HUES48 (cell line): ENCODE measurements at regions not wholly inside any gene's neighbourhood (a gene's known extent, or its start where the extent isn't known, plus 50 kb on each side); places are given as distances from the start of the nearest gene placed in this dataset.
"Not testable (repeated sequence)": the region's sequence is repeated elsewhere in the genome, so short reads cannot be mapped to it uniquely, and the experiment has no call there.

ENCODE experiments used
- H3K27ac ChIP-seq: one replicate; pipeline ENCODE4 v1.7.0; 2013; ENCODE audit warnings: low read depth, low read length, inconsistent platforms
- H3K27me3 ChIP-seq: 2 replicates; pipeline ENCODE4 v1.6.1; 2013; ENCODE audit warnings: mild to moderate bottlenecking, low read length; ENCODE audit not compliant: control insufficient read depth, insufficient read depth
- H3K36me3 ChIP-seq: 2 replicates; pipeline ENCODE4 v1.6.1; 2013; ENCODE audit warnings: low read length; ENCODE audit not compliant: control insufficient read depth, insufficient read depth
- H3K4me1 ChIP-seq: 2 replicates; pipeline ENCODE4 v1.6.1; 2013; ENCODE audit warnings: mild to moderate bottlenecking, low read length; ENCODE audit not compliant: control insufficient read depth, insufficient read depth
- H3K4me3 ChIP-seq: 2 replicates; pipeline ENCODE4 v1.5.1; 2013; ENCODE audit warnings: mild to moderate bottlenecking, low read depth, low read length
- H3K9ac ChIP-seq: 2 replicates; pipeline ENCODE4 v1.6.1; 2013; ENCODE audit warnings: mild to moderate bottlenecking, low read depth, low read length, moderate library complexity
- H3K9me3 ChIP-seq: 2 replicates; pipeline ENCODE4 v1.6.1; 2013; ENCODE audit warnings: low read length; ENCODE audit not compliant: control insufficient read depth, insufficient read depth

DNA sequence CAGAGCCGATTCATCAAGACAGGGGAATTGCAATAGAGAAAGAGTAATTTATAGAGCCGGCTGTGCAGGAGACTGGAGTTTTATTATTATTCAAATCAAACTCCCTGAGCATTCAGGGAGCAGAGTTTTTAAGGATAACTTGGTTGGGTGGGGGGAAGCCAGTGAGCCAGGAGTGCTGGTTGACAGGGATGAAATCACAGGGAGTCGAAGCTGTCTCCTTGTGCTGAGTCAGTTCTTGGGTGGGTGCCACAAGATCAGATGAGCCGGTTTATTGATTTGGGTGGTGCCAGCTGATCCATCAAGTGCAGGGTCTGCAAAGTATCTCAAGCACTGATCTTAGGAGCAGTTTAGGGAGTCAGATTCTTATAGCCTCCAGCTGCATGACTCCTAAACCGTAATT is 95.4 kb upstream of the CCDC80 start:
- Histone ChIP-seq H3K9ac (no peak overlapping the region), H3K27me3 (no peaks in the 10 kb centered on the region), H3K36me3 (no peaks in the 10 kb centered on the region), H3K9me3 (no peaks in the 10 kb centered on the region), H3K4me3 (no peak overlapping the region), H3K27ac (no peak overlapping the region), H3K4me1 (peaks cover 10% of the 10 kb centered on the region; the same call in 1 of the 2 replicates)

DNA sequence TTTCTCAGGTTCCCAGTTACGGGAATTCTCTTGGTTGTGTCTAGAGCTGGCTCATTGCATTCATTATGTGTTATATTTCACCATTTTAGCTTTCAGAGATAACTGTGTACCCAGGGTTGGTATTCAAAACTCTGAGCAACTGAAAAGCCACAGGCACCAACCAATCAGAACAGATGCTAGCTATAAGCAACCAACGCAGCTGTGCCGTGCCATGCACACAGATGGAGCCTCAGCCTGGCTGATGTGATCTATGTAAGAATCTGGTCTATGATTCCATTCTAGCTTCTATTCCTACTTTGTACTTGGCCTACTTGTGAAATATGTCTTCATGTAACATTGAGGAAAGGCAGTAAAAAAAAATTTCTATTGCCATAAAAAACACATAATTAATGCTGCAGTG is 95.0 kb upstream of the CCDC80 start:
- Histone ChIP-seq H3K4me1 (peaks cover 10% of the 10 kb centered on the region; the same call in 1 of the 2 replicates), H3K27ac (no peak overlapping the region), H3K27me3 (no peaks in the 10 kb centered on the region)

DNA sequence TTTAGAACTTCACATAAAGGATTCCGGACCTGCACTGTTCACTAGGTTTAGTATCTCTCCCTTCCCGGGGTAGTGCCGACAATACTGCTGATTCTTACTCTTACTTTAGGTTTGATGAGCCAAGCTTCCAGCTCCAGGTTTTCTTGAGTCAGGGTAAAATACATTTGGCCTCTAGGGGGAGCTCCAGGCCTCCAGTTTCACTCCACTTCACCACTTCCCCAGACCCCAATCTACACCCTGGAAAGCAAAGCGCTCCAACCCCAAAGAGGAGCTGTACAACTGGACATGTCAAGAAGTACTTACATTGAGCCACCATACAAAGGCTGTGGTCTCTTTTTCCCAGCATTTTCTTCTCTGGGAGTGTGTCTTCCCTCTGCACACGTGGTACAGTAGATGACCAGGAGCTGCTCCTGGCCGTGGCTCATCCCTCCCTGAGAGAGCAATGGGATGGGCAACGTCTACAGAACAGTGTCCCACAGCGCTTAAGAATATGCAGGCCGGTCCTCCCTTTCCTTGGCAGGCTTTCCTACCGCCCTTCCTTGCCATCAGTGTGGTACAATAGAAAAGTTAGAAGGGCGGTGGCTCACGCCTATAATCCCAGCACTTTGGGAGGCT is 93.9 kb upstream of the CCDC80 start:
- Histone ChIP-seq H3K4me1 (peaks cover 10% of the 10 kb centered on the region; the same call in 1 of the 2 replicates), H3K9me3 (no peaks in the 10 kb centered on the region), H3K9ac (no peak overlapping the region), H3K4me3 (no peak overlapping the region), H3K36me3 (no peaks in the 10 kb centered on the region), H3K27ac (no peak overlapping the region), H3K27me3 (no peaks in the 10 kb centered on the region)

More for the DNA sequence above, 95.0 kb upstream of the CCDC80 start:
- Histone ChIP-seq H3K9ac (no peak overlapping the region), H3K4me3 (no peak overlapping the region), H3K36me3 (no peaks in the 10 kb centered on the region), H3K9me3 (no peaks in the 10 kb centered on the region)

DNA sequence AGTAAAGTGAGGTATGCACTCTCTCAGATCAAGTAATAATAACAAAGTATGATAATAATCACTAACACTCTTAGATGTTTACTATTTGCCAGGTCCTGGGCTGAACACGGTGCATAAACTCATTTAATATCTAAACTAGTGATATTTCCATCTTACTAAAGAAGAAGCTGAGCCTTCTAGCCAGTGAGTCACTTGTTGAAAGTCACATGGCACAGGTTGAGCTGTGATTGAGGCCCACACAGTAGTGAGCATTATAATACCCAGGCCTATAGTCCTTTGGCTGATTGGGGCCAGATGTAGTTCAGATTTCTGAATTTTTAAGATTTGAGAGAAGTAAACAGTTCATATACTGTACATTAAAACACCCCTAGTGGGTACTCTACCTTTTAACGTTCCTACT is 93.2 kb upstream of the CCDC80 start:
- Histone ChIP-seq H3K4me1 (peaks cover 10% of the 10 kb centered on the region; the same call in 1 of the 2 replicates), H3K36me3 (no peaks in the 10 kb centered on the region), H3K27me3 (no peaks in the 10 kb centered on the region), H3K9me3 (no peaks in the 10 kb centered on the region), H3K9ac (no peak overlapping the region), H3K27ac (no peak overlapping the region), H3K4me3 (no peak overlapping the region)

DNA sequence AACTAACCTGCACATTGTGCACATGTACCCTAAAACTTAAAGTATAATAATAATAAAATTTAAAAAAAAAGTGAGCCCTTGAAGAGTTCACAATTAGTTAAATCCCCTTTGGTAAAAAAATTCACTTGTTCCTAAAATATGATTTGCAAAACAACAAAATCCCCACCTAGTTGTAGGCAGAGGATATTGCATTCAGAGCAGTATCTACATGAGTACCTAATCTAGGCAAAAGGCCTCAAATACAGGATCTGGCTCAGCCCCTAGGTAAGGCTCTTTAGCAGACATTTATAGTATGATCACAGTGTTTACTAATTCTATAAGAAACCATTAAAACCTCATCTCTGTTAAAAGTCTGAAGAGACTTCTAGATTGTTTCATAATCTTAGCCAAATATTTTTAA is 89.3 kb upstream of the CCDC80 start:
- H3K27me3 ChIP-seq, result no peaks in the 10 kb centered on the region
- H3K9ac ChIP-seq, result no peak overlapping the region
- H3K27ac ChIP-seq, result no peak overlapping the region
- H3K36me3 ChIP-seq, result no peaks in the 10 kb centered on the region
- peaks cover 4% of the 10 kb centered on the region; the same call in 1 of the 2 replicates for H3K4me1 ChIP-seq
- H3K9me3 ChIP-seq, result no peaks in the 10 kb centered on the region
- H3K4me3 ChIP-seq, result no peak overlapping the region

DNA sequence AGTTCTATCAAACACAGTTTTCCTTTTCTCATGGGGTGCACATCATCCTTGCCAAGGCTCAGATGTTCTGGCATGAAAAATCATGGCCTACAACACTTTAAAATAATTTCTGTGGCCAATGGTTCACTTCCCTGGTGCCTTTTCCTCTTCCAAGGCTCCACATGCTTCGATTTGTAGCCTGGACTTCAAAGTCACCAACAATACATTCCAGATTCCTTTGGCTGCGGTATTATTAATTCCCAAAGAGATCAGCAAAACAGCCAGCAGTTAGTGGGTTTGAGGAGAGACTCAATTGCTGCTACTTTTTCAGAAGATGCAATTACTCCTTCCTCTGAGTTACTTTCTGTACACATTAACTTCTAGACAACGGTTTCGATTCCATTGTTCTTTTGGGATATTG is 80.3 kb upstream of the CCDC80 start:
- no peak overlapping the region for H3K9ac ChIP-seq
- peaks cover 4% of the 10 kb centered on the region; the same call in 1 of the 2 replicates for H3K9me3 ChIP-seq
- H3K36me3 ChIP-seq, result no peaks in the 10 kb centered on the region
- no peak overlapping the region for H3K4me3 ChIP-seq
- H3K27ac ChIP-seq, result no peak overlapping the region
- H3K27me3 ChIP-seq, result no peaks in the 10 kb centered on the region
- no peaks in the 10 kb centered on the region for H3K4me1 ChIP-seq

DNA sequence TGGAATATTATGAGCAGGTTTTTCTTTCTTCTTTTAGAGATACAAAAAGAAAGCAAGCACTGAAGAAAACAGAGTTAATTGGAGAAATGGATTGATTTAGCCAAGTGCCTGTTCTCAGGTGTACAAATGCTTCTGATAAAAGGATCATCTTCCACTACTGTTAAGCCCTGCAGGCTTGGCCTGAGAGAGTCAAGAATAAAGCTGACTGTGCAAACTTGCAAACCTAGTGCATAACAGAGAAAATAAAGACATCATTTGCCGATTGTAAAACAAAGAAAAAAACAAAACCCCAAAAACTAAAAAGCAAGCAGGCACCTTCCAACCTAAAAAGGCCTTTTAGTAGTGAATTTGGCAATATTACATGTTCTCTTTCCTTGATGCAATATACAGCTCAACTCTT is 78.0 kb upstream of the CCDC80 start:
- no peaks in the 10 kb centered on the region for H3K36me3 ChIP-seq
- H3K27me3 ChIP-seq, result no peaks in the 10 kb centered on the region
- peaks cover 4% of the 10 kb centered on the region; the same call in 1 of the 2 replicates for H3K9me3 ChIP-seq
- H3K9ac ChIP-seq, result no peak overlapping the region
- no peak overlapping the region for H3K27ac ChIP-seq
- H3K4me3 ChIP-seq, result no peak overlapping the region
- no peaks in the 10 kb centered on the region for H3K4me1 ChIP-seq

DNA sequence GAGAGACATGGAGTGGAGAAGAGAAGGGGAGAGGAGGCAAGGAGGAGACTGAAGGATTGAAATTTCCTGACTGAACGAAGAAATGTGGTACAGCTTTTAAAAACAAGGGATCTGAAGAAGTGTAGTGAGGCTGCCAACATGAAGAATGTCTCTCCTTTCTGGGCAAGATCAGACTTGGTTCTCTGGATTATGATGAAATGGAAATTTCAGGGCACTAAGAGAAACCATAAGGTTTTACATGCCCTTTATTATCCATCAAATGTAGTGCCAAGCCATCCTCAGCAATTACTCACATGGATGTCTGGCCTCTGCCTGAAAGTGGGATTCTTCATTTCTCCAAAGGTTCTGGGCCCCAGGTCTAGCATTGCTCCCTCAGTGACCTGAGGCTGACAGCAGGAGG is 77.6 kb upstream of the CCDC80 start:
- Histone ChIP-seq H3K9ac (no peak overlapping the region), H3K36me3 (no peaks in the 10 kb centered on the region), H3K4me1 (no peaks in the 10 kb centered on the region), H3K4me3 (no peak overlapping the region), H3K27ac (no peak overlapping the region), H3K9me3 (no peaks in the 10 kb centered on the region), H3K27me3 (no peaks in the 10 kb centered on the region)

DNA sequence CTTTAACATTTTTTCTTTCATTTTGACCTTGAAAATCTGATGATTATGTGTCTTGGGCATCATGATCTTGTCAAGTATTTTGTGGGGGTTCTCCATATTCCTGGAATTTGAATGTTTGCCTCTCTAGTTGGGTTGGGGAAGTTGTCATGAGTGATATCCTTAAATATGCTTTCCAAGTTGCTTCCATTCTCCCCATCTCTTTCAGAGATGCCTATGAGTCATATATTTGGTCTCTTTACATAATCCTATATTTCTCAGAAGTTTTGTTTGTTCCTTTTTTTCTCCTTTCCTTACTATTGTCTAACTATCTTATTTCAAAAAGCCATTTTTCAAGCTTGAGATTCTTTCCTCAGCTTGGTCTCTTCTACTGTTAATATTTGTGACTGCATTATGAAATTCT is 69.0 kb upstream of the CCDC80 start:
- no peak overlapping the region for H3K27ac ChIP-seq
- no peaks in the 10 kb centered on the region for H3K36me3 ChIP-seq
- H3K4me3 ChIP-seq, result no peak overlapping the region
- no peaks in the 10 kb centered on the region for H3K9me3 ChIP-seq
- no peak overlapping the region for H3K9ac ChIP-seq
- no peaks in the 10 kb centered on the region for H3K27me3 ChIP-seq
- H3K4me1 ChIP-seq, result no peaks in the 10 kb centered on the region

DNA sequence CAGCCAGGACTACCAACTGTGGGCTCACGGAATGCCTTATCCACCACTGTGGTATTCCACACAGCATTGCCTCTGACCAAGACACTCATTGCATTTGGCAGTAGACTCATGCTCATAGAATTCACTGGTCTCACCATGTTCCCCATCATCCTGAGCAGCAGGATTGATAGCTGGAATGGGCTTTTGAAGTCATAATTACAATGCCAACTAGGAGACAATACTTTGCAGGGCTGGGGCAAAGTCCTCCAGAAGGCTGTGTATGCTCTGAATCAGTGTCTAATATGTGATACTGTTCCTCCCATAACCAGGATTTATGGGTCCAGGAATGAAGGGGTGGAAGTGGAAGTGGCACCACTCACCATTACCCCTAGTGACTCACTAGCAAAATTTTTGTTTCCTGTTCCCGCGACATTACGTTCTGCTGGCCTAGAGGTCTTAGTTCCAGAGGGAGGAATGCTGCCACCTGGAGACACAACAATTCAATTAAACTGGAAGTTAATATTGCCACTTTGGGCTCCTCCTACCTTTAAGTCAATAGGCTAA is 58.6 kb upstream of the CCDC80 start:
- Histone ChIP-seq H3K4me3 (no peak overlapping the region), H3K9me3 (no peaks in the 10 kb centered on the region), H3K4me1 (no peaks in the 10 kb centered on the region), H3K27me3 (no peaks in the 10 kb centered on the region), H3K9ac (no peak overlapping the region), H3K27ac (no peak overlapping the region), H3K36me3 (no peaks in the 10 kb centered on the region)

DNA sequence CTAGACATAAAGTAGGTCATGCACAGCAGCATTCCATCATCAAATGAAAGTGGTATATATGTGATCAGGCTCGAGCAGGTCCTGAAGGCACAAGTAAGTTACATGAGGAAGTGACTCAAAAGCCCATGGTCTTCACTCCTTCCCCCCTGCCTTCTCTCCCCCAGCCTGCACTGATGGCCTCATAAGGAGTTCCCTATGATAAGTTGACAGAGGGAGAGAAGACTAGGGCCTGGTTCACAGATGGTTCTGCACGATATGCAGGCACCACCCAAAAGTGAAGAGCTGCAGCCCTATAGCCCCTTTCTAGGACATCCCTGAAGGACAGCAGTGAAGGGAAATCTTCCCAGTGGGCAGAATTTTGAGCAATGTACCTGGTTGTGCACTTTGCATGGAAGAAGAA is 57.5 kb upstream of the CCDC80 start:
- H3K9ac ChIP-seq, H3K27ac ChIP-seq, H3K9me3 ChIP-seq, H3K4me3 ChIP-seq, H3K36me3 ChIP-seq, H3K27me3 ChIP-seq, H3K4me1 ChIP-seq: not testable (repeated sequence)
